H7 (cell line): ENCODE measurements at regions not wholly inside any gene's neighbourhood (a gene's known extent, or its start where the extent isn't known, plus 50 kb on each side); places are given as distances from the start of the nearest gene placed in this dataset.

Experiments used
- DNase-seq: peaks from one replicate; pipeline ENCODE4 v3.0.0; 2012
- H3K27me3 ChIP-seq: 2 replicates; pipeline ENCODE4 v1.6.0; 2011; ENCODE audit warnings: mild to moderate bottlenecking, low read length; ENCODE audit not compliant: control insufficient read depth, insufficient read depth
- H3K36me3 ChIP-seq: replicated peaks from 2 replicates; pipeline ENCODE4 v1.5.1; 2011; ENCODE audit warnings: low read length; ENCODE audit not compliant: control insufficient read depth, insufficient read depth
- H3K4me3 ChIP-seq: 2 replicates; pipeline ENCODE4 v1.5.1; 2011; ENCODE audit warnings: low read depth, mild to moderate bottlenecking, control low read depth, low read length, moderate library complexity; ENCODE audit not compliant: insufficient read depth

DNA sequence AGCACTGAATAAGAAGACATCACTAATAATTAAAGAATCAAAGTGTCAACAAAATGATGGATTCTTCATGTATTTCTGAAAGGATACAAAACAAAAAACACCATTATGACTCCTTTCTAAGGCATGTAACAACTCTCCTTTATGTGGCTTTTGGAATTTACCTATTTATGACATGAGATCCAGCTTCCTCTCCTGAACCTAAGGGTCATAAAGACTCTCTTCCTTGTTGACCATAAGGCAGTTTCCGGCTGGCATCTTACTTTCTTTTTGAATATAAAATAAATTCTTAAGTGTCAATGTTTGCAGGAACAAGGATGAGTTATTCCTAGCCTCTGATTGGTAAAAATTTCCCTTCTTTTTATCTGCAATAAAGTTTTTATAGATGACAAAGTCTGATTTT lies 111.1 kb upstream of the GRPR start:
- no peaks in the 10 kb centered on the region for H3K27me3 ChIP-seq
- no peak for DNase-seq
- H3K4me3 ChIP-seq = no peak overlapping the region
- no peaks in the 10 kb centered on the region for H3K36me3 ChIP-seq

DNA sequence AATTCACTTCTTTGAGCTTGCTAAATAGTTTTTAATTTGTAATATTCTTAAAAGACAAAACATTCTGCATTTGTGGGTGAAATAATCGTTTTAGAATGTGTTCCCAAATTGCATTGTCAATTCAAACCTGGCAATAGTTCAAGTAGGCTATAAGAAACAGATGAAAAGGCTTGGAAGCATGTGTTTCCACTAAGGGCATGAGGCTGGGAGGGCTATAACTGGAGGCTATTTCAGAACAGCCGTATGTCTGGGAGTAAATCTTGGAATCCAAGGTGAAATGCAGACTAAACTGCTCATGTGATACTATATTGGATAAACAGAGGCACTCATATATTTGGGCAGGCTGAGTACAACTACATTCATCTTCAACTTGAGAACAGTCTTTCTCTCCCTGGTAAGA lies 117.4 kb upstream of the GRPR start:
- no peaks in the 10 kb centered on the region for H3K36me3 ChIP-seq
- DNase-seq = no peak
- no peak overlapping the region for H3K4me3 ChIP-seq
- no peaks in the 10 kb centered on the region for H3K27me3 ChIP-seq

DNA sequence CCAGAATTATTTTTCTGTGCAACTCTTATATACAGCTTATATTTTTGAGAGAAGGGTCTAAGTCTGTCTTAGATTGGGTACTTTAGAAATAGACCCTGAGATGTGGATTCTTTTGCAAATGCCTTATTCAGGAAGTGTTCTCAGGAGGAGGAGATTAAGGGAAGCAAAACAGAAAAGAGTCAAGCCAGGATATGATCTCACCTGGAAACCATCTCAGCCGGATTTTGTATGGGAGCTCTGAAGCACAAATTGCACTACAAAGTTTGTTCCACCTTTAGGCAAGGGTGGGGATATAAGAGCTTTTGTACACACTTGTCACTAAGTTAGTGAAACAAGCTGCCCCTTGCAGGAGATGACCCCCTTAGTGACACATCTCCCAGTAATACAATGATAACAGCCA lies 121.2 kb upstream of the GRPR start:
- DNase-seq = no peak
- no peaks in the 10 kb centered on the region for H3K27me3 ChIP-seq
- no peak overlapping the region for H3K4me3 ChIP-seq
- H3K36me3 ChIP-seq = no peaks in the 10 kb centered on the region

DNA sequence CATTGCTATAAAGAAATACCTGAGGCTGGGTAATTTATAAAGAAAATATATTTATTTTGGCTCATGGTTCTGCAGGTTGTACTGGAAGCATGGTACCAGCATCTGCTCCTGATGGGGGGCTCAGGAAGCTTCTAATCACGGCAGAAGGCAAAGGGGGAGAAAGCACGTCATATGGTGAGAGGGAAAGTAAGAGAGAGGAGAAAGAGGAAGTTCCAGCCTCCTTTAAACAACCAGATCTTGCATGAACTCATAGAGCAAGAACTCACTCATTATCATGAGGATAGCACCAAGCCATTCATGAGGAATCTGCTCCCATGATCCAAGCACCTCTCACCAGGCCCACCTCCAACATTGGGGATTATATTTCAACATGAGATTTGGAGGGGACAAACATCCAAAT lies 125.0 kb upstream of the GRPR start:
- no peak for DNase-seq
- H3K4me3 ChIP-seq = no peak overlapping the region
- H3K27me3 ChIP-seq = no peaks in the 10 kb centered on the region
- H3K36me3 ChIP-seq = no peaks in the 10 kb centered on the region

DNA sequence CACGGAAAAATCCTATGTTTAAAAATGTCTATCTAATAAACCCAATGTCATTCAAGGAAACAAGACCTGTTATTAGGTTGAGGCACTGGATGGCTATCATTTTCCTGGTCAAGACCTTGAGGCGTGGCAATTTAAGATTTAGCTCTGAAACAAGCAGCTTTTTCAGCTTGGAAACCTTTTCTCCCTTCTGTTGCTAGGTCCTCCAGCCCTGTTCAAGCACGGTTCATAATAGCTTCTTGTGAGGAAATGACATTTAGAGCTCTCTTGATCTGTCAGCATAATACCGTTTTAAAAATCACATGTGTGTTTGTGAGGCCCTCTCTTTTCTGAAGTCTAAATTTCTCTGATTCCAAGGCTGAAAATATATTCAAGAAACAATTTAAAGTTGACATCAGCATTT lies 133.6 kb upstream of the GRPR start:
- DNase-seq = no peak
- Histone ChIP-seq H3K27me3 (no peaks in the 10 kb centered on the region), H3K4me3 (no peak overlapping the region), H3K36me3 (no peaks in the 10 kb centered on the region)

DNA sequence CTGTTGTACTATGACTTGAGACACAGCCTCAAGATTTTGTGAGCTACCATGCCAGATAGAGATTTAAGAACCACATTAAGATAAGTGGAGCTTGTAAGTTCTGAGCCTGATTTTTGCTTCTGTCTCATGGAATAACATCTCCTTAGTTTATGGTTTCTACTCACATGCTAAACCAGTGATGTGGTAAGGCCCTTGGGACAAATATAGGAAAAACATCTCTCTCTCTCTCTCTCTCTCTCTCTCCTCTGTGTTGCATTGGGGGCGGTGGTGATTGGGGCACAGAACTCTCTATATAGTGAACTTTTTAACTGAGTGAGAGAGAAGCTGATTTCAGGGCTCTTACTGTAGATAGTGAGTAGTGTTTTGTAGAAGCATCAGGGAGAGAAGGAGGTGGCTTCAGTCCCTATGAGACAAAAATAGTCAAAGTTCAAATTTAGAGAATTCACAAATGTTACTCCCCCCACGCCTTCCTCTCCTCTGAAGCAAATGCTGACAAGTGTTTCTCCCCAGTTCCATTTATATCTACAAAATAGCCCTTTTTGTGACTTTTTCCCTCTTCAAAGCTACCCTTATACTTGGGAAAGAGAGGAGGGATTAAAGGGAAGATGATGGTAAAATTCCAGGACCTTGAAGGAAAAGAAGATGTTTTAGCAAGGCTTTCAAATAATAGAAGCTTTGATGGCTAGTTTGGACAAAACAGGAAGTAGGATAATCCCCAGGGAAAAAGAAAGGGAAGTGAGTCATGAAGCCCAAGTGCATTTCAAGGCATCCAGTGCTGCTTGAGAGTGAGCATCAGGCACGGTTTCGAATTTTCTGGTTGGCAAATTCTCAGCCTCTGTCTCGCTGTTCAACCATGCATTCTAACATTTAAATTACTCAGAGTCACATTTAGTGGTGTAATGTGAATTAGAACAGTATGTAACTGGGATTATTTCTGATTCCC lies 134.3 kb upstream of the AP1S2 start:
- DNase-seq = no peak
- no peaks in the 10 kb centered on the region for H3K36me3 ChIP-seq
- no peaks in the 10 kb centered on the region for H3K27me3 ChIP-seq

DNA sequence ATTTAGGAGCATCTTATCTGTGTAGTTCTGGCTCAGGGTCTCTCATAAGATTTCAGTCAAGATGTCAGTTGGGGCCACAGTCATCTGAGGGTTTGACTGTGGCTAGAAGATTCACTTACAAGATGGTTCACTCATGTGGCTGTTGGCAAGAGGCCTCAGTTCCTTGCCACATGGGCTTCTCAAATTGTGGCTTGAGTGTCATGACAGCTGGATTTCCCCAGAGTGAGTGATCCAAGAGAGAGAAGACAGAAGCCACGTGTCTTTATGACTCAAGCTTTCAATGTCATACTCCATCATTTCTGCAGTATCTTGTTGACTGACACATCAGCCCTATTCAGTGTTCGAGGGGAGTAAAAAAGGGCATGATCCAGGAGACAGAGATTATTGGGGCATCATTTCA lies 131.3 kb upstream of the AP1S2 start:
- Histone ChIP-seq H3K4me3 (no peak overlapping the region), H3K27me3 (no peaks in the 10 kb centered on the region), H3K36me3 (no peaks in the 10 kb centered on the region)
- DNase-seq = no peak

More for the DNA sequence above, 134.3 kb upstream of the AP1S2 start:
- no peak overlapping the region for H3K4me3 ChIP-seq

DNA sequence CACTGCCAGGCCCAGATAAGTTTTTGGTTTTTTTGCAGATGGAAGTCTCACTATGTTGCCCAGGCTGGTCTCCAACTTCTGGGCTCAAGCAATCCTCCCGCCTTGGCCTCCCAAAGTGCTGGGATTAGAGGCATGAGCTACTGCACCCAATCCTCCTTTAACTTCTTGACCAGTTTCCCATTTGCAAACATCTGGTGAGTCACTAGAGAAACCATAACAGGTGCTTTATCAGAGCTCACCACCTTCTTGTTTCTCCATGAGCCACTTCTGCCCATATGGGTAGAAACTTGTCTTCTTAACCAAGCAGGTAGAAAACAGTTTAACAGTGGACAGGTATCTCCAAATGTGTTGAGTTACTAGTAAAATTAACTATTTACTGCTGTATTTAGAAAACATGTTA lies 128.4 kb upstream of the AP1S2 start:
- Histone ChIP-seq H3K36me3 (no peaks in the 10 kb centered on the region), H3K27me3 (no peaks in the 10 kb centered on the region), H3K4me3 (no peak overlapping the region)
- no peak for DNase-seq

DNA sequence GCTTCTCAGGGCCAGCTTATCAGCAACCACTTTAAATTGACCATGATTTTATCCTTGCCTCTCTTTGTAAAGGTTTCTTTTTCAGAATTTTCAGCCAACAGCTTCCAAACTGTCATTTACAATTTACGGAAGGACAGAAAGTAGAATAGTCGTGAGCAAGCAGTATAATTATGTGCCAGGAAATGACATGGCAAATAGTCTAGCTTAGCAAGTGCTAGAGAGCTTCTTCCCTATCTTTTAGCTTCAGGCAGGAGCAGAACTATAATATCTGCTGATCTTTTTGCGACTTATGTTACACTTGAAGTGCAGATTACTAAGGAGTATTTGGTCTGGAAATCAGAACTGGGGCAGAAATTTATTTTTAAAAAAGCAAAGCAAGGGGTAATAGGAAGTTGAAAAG lies 123.0 kb upstream of the AP1S2 start:
- no peak overlapping the region for H3K4me3 ChIP-seq
- H3K36me3 ChIP-seq = no peaks in the 10 kb centered on the region
- H3K27me3 ChIP-seq = no peaks in the 10 kb centered on the region
- no peak for DNase-seq

DNA sequence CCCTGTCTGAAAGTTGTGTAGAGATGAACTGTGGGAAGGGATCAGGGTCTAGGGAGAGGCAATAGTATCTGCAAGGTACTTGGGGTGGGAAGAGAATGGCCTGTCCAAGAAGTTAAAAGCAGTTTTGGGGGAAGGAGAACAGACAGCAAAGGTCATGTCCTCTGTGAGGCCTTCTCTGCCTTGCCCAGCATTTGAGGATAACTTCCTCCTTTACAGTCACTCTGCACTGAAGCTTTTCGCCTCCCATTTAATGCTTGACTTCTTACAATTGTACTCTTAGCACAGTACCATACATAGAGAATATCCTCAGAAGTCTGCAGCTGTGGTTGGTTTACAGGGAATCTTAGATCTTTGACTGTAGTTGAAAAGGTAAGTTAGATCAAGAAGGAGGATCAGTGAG lies 121.8 kb upstream of the AP1S2 start:
- Histone ChIP-seq H3K27me3 (no peaks in the 10 kb centered on the region), H3K4me3 (no peak overlapping the region), H3K36me3 (no peaks in the 10 kb centered on the region)
- no peak for DNase-seq

DNA sequence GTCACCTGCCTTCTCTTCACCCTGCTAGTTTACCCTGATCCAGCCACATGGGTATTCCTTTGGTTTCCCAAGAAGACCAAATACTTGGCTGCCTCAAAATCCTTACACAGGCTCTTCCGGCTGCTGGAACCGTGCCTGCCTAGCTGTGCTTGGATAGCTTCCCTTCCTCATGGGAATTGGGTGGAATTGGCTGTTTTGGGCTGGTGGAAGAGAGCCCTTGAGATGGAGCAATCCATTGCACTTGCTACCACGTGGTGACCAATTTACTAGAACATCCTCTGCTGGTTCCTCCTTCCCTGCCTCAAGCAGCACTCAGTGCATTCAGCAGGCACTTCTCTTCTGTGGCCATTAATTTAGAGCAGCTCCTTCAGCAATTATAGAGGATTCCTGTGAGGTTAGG lies 119.3 kb upstream of the AP1S2 start:
- DNase-seq = no peak
- H3K27me3 ChIP-seq = no peaks in the 10 kb centered on the region

DNA sequence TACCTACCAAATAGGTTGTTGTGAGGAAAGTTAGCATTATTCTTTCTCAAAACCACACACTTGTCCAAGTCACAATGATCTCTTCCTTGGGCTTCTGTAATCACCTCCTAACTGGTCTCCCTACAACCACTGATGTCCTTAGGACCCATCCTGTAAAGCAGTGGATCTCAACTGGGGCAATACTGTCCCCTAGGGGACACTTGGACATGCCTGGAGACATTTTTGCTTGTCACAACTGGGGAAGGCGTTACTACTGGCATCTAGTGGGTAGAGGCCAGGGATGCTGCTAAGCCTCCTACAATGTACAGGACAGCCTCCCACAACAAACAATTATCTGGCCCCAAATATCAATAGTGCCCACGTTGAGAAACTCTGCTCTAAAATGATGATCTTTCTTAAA lies 118.7 kb upstream of the AP1S2 start:
- peak; percentile 25 for DNase-seq
- H3K4me3 ChIP-seq = no peak overlapping the region
- H3K36me3 ChIP-seq = no peaks in the 10 kb centered on the region
- no peaks in the 10 kb centered on the region for H3K27me3 ChIP-seq

More for the DNA sequence above, 119.3 kb upstream of the AP1S2 start:
- H3K4me3 ChIP-seq = no peak overlapping the region
- no peaks in the 10 kb centered on the region for H3K36me3 ChIP-seq

DNA sequence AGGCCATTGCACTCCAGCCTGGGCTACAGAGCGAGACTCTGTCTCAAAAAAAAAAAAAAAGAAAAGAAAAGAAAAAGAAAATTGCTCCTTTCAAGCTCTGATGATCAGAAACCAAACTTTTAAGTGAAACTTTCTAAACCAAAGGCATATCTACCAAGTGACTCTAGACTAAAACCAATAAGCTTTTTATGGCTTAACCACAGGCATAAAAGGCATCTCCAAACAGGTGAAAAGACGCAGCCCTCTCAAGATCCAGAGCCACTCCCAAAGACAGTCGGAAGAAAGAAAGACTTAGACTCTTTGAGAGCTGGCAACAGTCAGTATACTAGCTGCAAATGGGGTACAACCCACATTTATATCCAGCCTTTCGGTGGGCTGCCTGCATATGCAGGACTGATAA lies 117.1 kb upstream of the AP1S2 start:
- no peak for DNase-seq
- Histone ChIP-seq H3K36me3 (no peaks in the 10 kb centered on the region), H3K4me3 (no peak overlapping the region), H3K27me3 (no peaks in the 10 kb centered on the region)

DNA sequence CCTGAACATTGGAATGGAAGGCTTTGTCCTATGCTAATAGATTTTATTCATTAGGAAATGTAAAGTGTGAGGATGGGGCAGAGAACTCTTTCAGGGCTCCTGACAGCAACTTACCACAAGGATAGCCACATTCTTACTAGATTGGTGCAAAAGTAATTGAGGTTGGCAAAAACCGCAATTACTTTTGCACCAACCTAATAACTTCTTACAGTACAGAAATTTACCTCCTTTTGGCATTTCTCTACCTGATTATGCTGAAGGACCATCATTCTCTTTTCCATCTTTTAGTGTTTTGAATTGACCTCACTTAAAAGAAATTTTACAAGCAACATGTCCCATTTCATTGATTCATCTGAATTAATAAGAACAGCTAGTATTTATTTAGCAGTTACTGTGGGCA lies 109.2 kb upstream of the AP1S2 start:
- H3K27me3 ChIP-seq = no peaks in the 10 kb centered on the region
- no peak overlapping the region for H3K4me3 ChIP-seq
- H3K36me3 ChIP-seq = no peaks in the 10 kb centered on the region
- DNase-seq = no peak

DNA sequence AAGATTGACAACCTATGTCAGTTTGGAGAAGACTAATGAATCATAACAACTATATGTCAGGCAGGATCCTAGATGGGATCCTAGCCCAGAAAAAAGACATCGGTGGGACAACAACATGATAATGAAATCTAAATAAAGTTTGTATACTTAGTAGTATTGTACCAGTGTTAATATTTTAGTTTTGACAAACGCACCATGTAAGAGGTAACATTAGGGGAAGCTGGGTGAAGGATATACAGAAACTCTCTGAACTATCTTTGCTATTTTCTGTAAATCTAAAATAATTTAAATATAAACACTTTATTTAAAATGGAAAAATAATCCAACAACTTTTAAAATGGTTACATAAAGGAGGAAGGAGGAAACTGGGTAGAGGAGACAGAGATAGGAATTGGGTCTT lies 105.6 kb upstream of the AP1S2 start:
- H3K36me3 ChIP-seq = no peaks in the 10 kb centered on the region
- DNase-seq = no peak
- no peak overlapping the region for H3K4me3 ChIP-seq
- H3K27me3 ChIP-seq = no peaks in the 10 kb centered on the region

DNA sequence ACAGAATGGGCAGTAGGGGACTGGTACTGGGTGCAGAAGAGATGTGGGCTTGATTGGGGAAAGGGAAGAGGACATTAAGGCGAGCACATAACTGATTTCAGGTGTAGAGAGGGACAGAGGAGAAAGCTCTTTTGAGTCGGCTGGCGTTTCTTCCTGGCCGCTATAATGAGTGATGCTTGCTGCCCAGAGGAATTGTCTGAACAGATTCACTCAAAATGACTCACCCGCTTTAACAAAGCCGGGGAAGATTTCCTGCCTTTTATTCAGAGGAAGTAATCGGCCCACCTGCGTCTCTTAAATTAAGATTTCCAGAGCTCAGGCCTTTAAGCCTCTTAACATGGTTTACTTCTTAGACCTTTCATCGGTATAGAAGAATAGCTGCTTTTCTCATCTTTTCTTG lies 102.1 kb upstream of the AP1S2 start:
- no peak overlapping the region for H3K4me3 ChIP-seq
- no peaks in the 10 kb centered on the region for H3K27me3 ChIP-seq
- DNase-seq = peak; percentile 24
- no peaks in the 10 kb centered on the region for H3K36me3 ChIP-seq
